GM18867 (cell line): ENCODE measurements at regions not wholly inside any gene's neighbourhood (a gene's known extent, or its start where the extent isn't known, plus 50 kb on each side); places are given as distances from the start of the nearest gene placed in this dataset.
"Not testable (repeated sequence)": the region's sequence is repeated elsewhere in the genome, so short reads cannot be mapped to it uniquely, and the experiment has no call there.

Experiments used
- ATAC-seq: cut with Tn5 transposase; IDR thresholded peaks from one replicate; pipeline ENCODE4 v1.9.1; 2021; ENCODE audit warnings: mild to moderate bottlenecking, moderate library complexity; ENCODE audit not compliant: unreplicated experiment

GRCh38 chr1:228889289-228889688, 154.0 kb downstream of the RHOU start:
- no peak for ATAC-seq

GRCh38 chr1:228891272-228892034, 156.2 kb downstream of the RHOU start:
- ATAC-seq, result no peak

- not testable (repeated sequence) for ATAC-seq
Observed at GRCh38 chr1:228892200-228892599, 156.9 kb downstream of the RHOU start.

- no peak for ATAC-seq
Observed at GRCh38 chr1:228894442-228894989, 159.2 kb downstream of the RHOU start.

- ATAC-seq, result no peak
Observed at GRCh38 chr1:228897901-228898300, 162.6 kb downstream of the RHOU start.

- ATAC-seq, result peak; percentile 87
Observed at GRCh38 chr1:228898582-228898992, 163.3 kb downstream of the RHOU start.

- ATAC-seq, result no peak
Observed at GRCh38 chr1:228899421-228899956, 164.2 kb downstream of the RHOU start.

GRCh38 chr1:228900099-228900885, 165.0 kb downstream of the RHOU start:
- ATAC-seq, result no peak

- ATAC-seq, result no peak
Observed at GRCh38 chr1:228900886-228901392, 165.7 kb downstream of the RHOU start.

- ATAC-seq, result no peak
Observed at GRCh38 chr1:228901936-228902681, 166.8 kb downstream of the RHOU start.

- no peak for ATAC-seq
Observed at GRCh38 chr1:228902781-228903433, 167.6 kb downstream of the RHOU start.

- no peak for ATAC-seq
Observed at GRCh38 chr1:228903434-228904071, 168.3 kb downstream of the RHOU start.

- ATAC-seq, result no peak
Observed at GRCh38 chr1:228904222-228904621, 168.9 kb downstream of the RHOU start.

GRCh38 chr1:228905701-228906101, 170.4 kb downstream of the RHOU start:
- ATAC-seq, result no peak

- ATAC-seq, result no peak
Observed at GRCh38 chr1:228906223-228906860, 171.1 kb downstream of the RHOU start.

GRCh38 chr1:228911225-228912210, 176.2 kb downstream of the RHOU start:
- ATAC-seq, result no peak

GRCh38 chr1:228913626-228914414, 178.5 kb downstream of the RHOU start:
- ATAC-seq, result no peak
